HCT116 (cell line): ENCODE measurements at regions not wholly inside any gene's neighbourhood (a gene's known extent, or its start where the extent isn't known, plus 50 kb on each side); places are given as distances from the start of the nearest gene placed in this dataset.

Experiments
- ATAC-seq: fragments of 200-7000 bp; cut with Tn5 transposase; 2 replicates; pipeline ENCODE4 v1.9.1; 2020; ENCODE audit warnings: mild to moderate bottlenecking, moderate library complexity
- BruUV-seq: library from RNA; stranded (reverse); fragments of 400-500 nt; replicated peaks from 2 replicates; lab custom pipeline; 2021; lab: Mats Ljungman, UMichigan
- CTCF ChIA-PET: fragments of 300-600 bp; sonication (Branson Sonifier 250); formaldehyde crosslinking; loops from one replicate; lab custom pipeline; 2021; ENCODE audit warnings: antibody characterized with exemption; lab: Charles Lee
- POLR2A ChIA-PET: fragments of 300-600, 350-600 bp; sonication (Branson Sonifier 250); formaldehyde crosslinking; loops from one replicate; lab custom pipeline; 2021; ENCODE audit warnings: antibody characterized with exemption; lab: Charles Lee
- RAD21 ChIA-PET, 2 experiments: fragments of 300-600 bp; sonication (Branson Sonifier 250); formaldehyde crosslinking; loops; one replicate each; lab custom pipeline; 2023; ENCODE audit warnings: low total read pairs in 2 of 2; ENCODE audit not compliant: uncharacterized antibody in 2 of 2, unreplicated experiment in 2 of 2, low non-redundant PET in 1 of 2; lab: Charles Lee
- DNase-seq: peaks from one replicate; pipeline ENCODE4 v3.0.0-alpha.2; 2010; ENCODE audit warnings: low read depth, low spot score
- H2AFZ ChIP-seq: fragments of 200-600 bp; shearing (Covaris generic), sonication (generic); 2 replicates; pipeline ENCODE4 v1.6.1; 2017; ENCODE audit warnings: low read depth, mixed run types, mixed read lengths, antibody characterized with exemption, low read length; ENCODE audit not compliant: poor library complexity, severe bottlenecking
- H3K27ac ChIP-seq: 2 replicates; pipeline ENCODE4 v1.5.1; 2012; ENCODE audit warnings: low read depth, low read length
- H3K27me3 ChIP-seq: fragments of 200-600 bp; sonication (generic); 2 replicates; pipeline ENCODE4 v1.6.1; 2016; ENCODE audit warnings: mixed run types, low read length, mixed read lengths; ENCODE audit not compliant: insufficient read depth
- H3K36me3 ChIP-seq, 2 experiments: fragments of 200-500 bp in 1 of 2; fragments of 200-600 bp in 1 of 2; sonication (Bioruptor generic) in 1 of 2; sonication (generic) in 1 of 2; 2 replicates each; pipeline versions ENCODE4 v1.5.1 to v1.6.1; 2014 to 2016; ENCODE audit warnings: low read length in 2 of 2, inconsistent platforms in 1 of 2, mixed read lengths in 1 of 2, mixed run types in 1 of 2; ENCODE audit not compliant: insufficient read depth in 2 of 2, control insufficient read depth in 1 of 2
- H3K4me1 ChIP-seq, 2 experiments: fragments of 200-600 bp in 1 of 2; sonication (generic) in 1 of 2; 2 replicates each; pipeline versions ENCODE4 v1.5.1 to v1.6.1; 2012 to 2017; ENCODE audit warnings: low read length in 2 of 2, inconsistent platforms in 1 of 2, mild to moderate bottlenecking in 1 of 2, mixed read lengths in 1 of 2, mixed run types in 1 of 2, moderate library complexity in 1 of 2; ENCODE audit not compliant: insufficient read depth in 2 of 2, control insufficient read depth in 1 of 2
- H3K4me2 ChIP-seq: fragments of 200-600 bp; sonication (generic); 2 replicates; pipeline ENCODE4 v1.6.1; 2017; ENCODE audit warnings: mixed run types, low read length, mixed read lengths
- H3K4me3 ChIP-seq, 2 experiments: fragments of 200-600 bp in 1 of 2; sonication (generic) in 1 of 2; replicated peaks in 1 of 2; 2 replicates each; pipeline ENCODE4 v1.5.1; 2011 to 2016; ENCODE audit warnings: low read length in 2 of 2, control low read depth in 1 of 2, low read depth in 1 of 2, mild to moderate bottlenecking in 1 of 2, mixed read lengths in 1 of 2, mixed run types in 1 of 2
- H3K79me2 ChIP-seq: fragments of 200-600 bp; sonication (generic); 2 replicates; pipeline ENCODE4 v1.6.1; 2017; ENCODE audit warnings: mild to moderate bottlenecking, mixed run types, low read length, moderate library complexity, mixed read lengths; ENCODE audit not compliant: insufficient read depth
- H3K9ac ChIP-seq: fragments of 200-600 bp; sonication (generic); 2 replicates; pipeline ENCODE4 v1.6.1; 2016; ENCODE audit warnings: low read length, mixed read lengths
- H3K9me2 ChIP-seq: fragments of 200-600 bp; sonication (generic), shearing (Covaris generic); 2 replicates; pipeline ENCODE4 v1.6.1; 2017; ENCODE audit warnings: mixed run types, mild to moderate bottlenecking, moderate library complexity; ENCODE audit not compliant: insufficient read depth
- H3K9me3 ChIP-seq, 2 experiments: fragments of 200-500 bp in 1 of 2; fragments of 200-600 bp in 1 of 2; sonication (Bioruptor generic) in 1 of 2; sonication (generic) in 1 of 2; 2 replicates each; pipeline ENCODE4 v1.6.1; 2014 to 2017; ENCODE audit warnings: low read length in 2 of 2, mixed read lengths in 2 of 2, inconsistent platforms in 1 of 2, low read depth in 1 of 2, mild to moderate bottlenecking in 1 of 2, mixed run types in 1 of 2, moderate library complexity in 1 of 2; ENCODE audit not compliant: control insufficient read depth in 1 of 2, insufficient read depth in 1 of 2
- H4K20me1 ChIP-seq: fragments of 200-600 bp; sonication (generic), shearing (Covaris generic); 2 replicates; pipeline ENCODE4 v1.6.1; 2017; ENCODE audit warnings: mixed run types, mild to moderate bottlenecking, moderate library complexity; ENCODE audit not compliant: insufficient read depth
- CBX3 ChIP-seq: IDR thresholded peaks from 2 replicates; pipeline ENCODE4 v1.6.1; 2012; ENCODE audit warnings: low read depth
- CEBPB ChIP-seq: IDR thresholded peaks from 2 replicates; pipeline ENCODE4 v1.6.1; 2012; ENCODE audit warnings: low read depth
- FOSL1 ChIP-seq: IDR thresholded peaks from 2 replicates; pipeline ENCODE4 v1.6.1; 2012; ENCODE audit warnings: low read depth
- JUND ChIP-seq: IDR thresholded peaks from 2 replicates; pipeline ENCODE4 v1.6.1; 2012
- POLR2A ChIP-seq: IDR thresholded peaks from 2 replicates; pipeline ENCODE4 v1.7.0; 2011; ENCODE audit warnings: borderline replicate concordance; ENCODE audit not compliant: insufficient read depth, insufficient read length; ENCODE audit errors: extremely low read depth
- RAD21 ChIP-seq: IDR thresholded peaks from 2 replicates; pipeline ENCODE4 v1.6.1; 2012; ENCODE audit warnings: low read depth, mild to moderate bottlenecking
- TCF7L2 ChIP-seq: IDR thresholded peaks from 2 replicates; pipeline ENCODE4 v1.7.0; 2011; ENCODE audit warnings: borderline replicate concordance, inconsistent platforms; ENCODE audit not compliant: insufficient read depth, insufficient read length; ENCODE audit errors: extremely low read depth
- YY1 ChIP-seq: IDR thresholded peaks from 2 replicates; pipeline ENCODE4 v1.6.1; 2011; ENCODE audit warnings: low read length, low read depth, moderate library complexity, mild to moderate bottlenecking; ENCODE audit not compliant: insufficient replicate concordance; ENCODE audit errors: extremely low read depth
- intact Hi-C: fragments of 100-400 bp; cut with micrococcal nuclease; formaldehyde crosslinking; loops from 2 replicates; pipeline ENCODE4 v1.10.0; 2022
- TF ChIP-seq, protein P1 (sequence below): IDR thresholded peaks from 2 replicates; pipeline ENCODE4 v1.6.1; 2012
- TF ChIP-seq, protein P2 (sequence below): IDR thresholded peaks from 2 replicates; pipeline ENCODE4 v1.6.1; 2011; ENCODE audit warnings: mild to moderate bottlenecking, low read length, moderate library complexity; ENCODE audit not compliant: insufficient replicate concordance; ENCODE audit errors: extremely low read depth
- TF ChIP-seq, protein P3 (sequence below): IDR thresholded peaks from 2 replicates; pipeline ENCODE4 v1.6.1; 2012
- TF ChIP-seq, protein P4 (sequence below), 3 experiments: fragments of 200-600 bp in 1 of 3; sonication (generic) in 1 of 3; IDR thresholded peaks in 2 of 3; conservative IDR thresholded peaks in 1 of 3; 2 replicates each; pipeline ENCODE4 v1.5.1; 2012 to 2017; ENCODE audit warnings: low read depth in 2 of 3, low read length in 2 of 3, antibody characterized with exemption in 1 of 3, borderline replicate concordance in 1 of 3, control low read depth in 1 of 3, mild to moderate bottlenecking in 1 of 3, mixed read lengths in 1 of 3, mixed run types in 1 of 3, moderate library complexity in 1 of 3; ENCODE audit not compliant: insufficient read depth in 1 of 3
- TF ChIP-seq, protein P5 (sequence below): IDR thresholded peaks from 2 replicates; pipeline ENCODE4 v1.6.1; 2012; ENCODE audit warnings: low read depth

DNA sequence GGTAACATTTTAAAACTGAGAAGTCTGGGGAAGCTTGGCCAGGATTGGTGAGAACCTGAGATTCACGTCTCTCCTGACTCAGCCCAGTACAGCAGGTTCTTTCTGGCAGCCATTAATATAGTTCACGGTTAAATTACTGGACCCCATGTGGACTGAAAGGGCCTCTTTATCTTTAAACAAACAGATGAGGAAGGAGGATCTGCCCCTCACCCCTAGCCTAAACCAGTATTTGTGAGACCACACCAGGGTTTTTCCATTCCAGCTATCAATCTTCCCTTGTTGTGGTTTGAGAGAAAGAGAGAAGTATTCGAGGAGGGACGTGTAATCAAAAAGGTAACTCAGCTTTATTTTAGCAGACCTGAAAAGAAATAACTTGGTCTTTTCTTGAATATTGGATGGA is 137.1 kb downstream of the PROX1 start:
- no peak overlapping the region for H3K4me3 ChIP-seq
- no peaks in the 10 kb centered on the region for H3K9me2 ChIP-seq
- no peak overlapping the region for H3K27ac ChIP-seq
- BruUV-seq: no TSS peak
- ChIA-PET POLR2A (no interaction called here), RAD21 (no interaction called here), CTCF (no interaction called here)
- DNase-seq: no peak
- H2AFZ ChIP-seq: no peak overlapping the region
- intact Hi-C loops: loop anchor here (5.0 kb wide), 1 partner anchor 878 kb away; no protein-coding TSS in a partner anchor
- H3K9me3 ChIP-seq: no peaks in the 10 kb centered on the region
- H3K27me3 ChIP-seq: no peaks in the 10 kb centered on the region
- H4K20me1 ChIP-seq: no peaks in the 10 kb centered on the region
- H3K36me3 ChIP-seq: no peaks in the 10 kb centered on the region
- no peaks in the 10 kb centered on the region for H3K79me2 ChIP-seq
- no peak for ATAC-seq
- H3K4me2 ChIP-seq: no peak overlapping the region
- no peak overlapping the region for H3K9ac ChIP-seq
- no peaks in the 10 kb centered on the region; a peak in 1 of 4 replicates for H3K4me1 ChIP-seq
- no peak for TF ChIP-seq TCF7L2
- TF ChIP-seq YY1: no peak
- TF ChIP-seq RAD21: no peak
- TF ChIP-seq CEBPB: no peak
- TF ChIP-seq, protein P1, sequence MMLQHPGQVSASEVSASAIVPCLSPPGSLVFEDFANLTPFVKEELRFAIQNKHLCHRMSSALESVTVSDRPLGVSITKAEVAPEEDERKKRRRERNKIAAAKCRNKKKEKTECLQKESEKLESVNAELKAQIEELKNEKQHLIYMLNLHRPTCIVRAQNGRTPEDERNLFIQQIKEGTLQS: no peak
- TF ChIP-seq, protein P2, sequence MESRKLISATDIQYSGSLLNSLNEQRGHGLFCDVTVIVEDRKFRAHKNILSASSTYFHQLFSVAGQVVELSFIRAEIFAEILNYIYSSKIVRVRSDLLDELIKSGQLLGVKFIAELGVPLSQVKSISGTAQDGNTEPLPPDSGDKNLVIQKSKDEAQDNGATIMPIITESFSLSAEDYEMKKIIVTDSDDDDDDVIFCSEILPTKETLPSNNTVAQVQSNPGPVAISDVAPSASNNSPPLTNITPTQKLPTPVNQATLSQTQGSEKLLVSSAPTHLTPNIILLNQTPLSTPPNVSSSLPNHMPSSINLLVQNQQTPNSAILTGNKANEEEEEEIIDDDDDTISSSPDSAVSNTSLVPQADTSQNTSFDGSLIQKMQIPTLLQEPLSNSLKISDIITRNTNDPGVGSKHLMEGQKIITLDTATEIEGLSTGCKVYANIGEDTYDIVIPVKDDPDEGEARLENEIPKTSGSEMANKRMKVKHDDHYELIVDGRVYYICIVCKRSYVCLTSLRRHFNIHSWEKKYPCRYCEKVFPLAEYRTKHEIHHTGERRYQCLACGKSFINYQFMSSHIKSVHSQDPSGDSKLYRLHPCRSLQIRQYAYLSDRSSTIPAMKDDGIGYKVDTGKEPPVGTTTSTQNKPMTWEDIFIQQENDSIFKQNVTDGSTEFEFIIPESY: no peak
- TF ChIP-seq, protein P3, sequence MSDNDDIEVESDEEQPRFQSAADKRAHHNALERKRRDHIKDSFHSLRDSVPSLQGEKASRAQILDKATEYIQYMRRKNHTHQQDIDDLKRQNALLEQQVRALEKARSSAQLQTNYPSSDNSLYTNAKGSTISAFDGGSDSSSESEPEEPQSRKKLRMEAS: no peak
- TF ChIP-seq, protein P4, sequence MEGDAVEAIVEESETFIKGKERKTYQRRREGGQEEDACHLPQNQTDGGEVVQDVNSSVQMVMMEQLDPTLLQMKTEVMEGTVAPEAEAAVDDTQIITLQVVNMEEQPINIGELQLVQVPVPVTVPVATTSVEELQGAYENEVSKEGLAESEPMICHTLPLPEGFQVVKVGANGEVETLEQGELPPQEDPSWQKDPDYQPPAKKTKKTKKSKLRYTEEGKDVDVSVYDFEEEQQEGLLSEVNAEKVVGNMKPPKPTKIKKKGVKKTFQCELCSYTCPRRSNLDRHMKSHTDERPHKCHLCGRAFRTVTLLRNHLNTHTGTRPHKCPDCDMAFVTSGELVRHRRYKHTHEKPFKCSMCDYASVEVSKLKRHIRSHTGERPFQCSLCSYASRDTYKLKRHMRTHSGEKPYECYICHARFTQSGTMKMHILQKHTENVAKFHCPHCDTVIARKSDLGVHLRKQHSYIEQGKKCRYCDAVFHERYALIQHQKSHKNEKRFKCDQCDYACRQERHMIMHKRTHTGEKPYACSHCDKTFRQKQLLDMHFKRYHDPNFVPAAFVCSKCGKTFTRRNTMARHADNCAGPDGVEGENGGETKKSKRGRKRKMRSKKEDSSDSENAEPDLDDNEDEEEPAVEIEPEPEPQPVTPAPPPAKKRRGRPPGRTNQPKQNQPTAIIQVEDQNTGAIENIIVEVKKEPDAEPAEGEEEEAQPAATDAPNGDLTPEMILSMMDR (IDR thresholded peaks at IDR 0.05 in 2 of 3, conservative IDR thresholded peaks at IDR 0.05 in 1 of 3; ENCODE audit: borderline replicate concordance in 1 of 3, insufficient read depth in 1 of 3, low read depth in 2 of 3, low read length in 2 of 3): no peak
- no peak for TF ChIP-seq CBX3
- TF ChIP-seq FOSL1: no peak
- no peak for TF ChIP-seq JUND
- no peak for TF ChIP-seq POLR2A
- TF ChIP-seq, protein P5, sequence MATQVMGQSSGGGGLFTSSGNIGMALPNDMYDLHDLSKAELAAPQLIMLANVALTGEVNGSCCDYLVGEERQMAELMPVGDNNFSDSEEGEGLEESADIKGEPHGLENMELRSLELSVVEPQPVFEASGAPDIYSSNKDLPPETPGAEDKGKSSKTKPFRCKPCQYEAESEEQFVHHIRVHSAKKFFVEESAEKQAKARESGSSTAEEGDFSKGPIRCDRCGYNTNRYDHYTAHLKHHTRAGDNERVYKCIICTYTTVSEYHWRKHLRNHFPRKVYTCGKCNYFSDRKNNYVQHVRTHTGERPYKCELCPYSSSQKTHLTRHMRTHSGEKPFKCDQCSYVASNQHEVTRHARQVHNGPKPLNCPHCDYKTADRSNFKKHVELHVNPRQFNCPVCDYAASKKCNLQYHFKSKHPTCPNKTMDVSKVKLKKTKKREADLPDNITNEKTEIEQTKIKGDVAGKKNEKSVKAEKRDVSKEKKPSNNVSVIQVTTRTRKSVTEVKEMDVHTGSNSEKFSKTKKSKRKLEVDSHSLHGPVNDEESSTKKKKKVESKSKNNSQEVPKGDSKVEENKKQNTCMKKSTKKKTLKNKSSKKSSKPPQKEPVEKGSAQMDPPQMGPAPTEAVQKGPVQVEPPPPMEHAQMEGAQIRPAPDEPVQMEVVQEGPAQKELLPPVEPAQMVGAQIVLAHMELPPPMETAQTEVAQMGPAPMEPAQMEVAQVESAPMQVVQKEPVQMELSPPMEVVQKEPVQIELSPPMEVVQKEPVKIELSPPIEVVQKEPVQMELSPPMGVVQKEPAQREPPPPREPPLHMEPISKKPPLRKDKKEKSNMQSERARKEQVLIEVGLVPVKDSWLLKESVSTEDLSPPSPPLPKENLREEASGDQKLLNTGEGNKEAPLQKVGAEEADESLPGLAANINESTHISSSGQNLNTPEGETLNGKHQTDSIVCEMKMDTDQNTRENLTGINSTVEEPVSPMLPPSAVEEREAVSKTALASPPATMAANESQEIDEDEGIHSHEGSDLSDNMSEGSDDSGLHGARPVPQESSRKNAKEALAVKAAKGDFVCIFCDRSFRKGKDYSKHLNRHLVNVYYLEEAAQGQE: no peak
